GM21515 (cell line): ENCODE measurements at regions not wholly inside any gene's neighbourhood (a gene's known extent, or its start where the extent isn't known, plus 50 kb on each side); places are given as distances from the start of the nearest gene placed in this dataset.
"Not testable (repeated sequence)": the region's sequence is repeated elsewhere in the genome, so short reads cannot be mapped to it uniquely, and the experiment has no call there.

ENCODE experiments used
- ATAC-seq: cut with Tn5 transposase; IDR thresholded peaks from one replicate; pipeline ENCODE4 v1.9.1; 2021; ENCODE audit not compliant: unreplicated experiment

- ATAC-seq: no peak
Observed at GRCh38 chr11:33530815-33531214, 169.8 kb downstream of the C11orf91 start.

DNA sequence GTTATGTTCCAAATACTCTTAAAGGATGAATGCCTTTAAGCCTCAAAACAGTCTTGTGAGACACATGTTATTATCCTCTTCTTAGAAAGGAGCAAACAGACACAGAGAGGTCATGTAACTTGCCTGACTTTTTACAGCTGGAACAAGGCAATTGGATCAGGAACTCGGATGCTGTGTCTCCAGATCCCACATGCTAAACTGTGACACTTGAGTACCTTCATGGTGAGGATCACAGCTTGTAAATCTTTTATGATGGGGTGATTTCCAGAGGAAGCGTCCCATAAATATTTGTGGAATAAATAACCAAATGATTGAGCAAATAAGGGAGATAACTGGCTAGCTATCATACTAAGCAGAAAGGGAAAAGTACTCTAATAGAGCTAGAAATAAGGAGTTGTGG, 171.2 kb downstream of the C11orf91 start:
- ATAC-seq: no peak

DNA sequence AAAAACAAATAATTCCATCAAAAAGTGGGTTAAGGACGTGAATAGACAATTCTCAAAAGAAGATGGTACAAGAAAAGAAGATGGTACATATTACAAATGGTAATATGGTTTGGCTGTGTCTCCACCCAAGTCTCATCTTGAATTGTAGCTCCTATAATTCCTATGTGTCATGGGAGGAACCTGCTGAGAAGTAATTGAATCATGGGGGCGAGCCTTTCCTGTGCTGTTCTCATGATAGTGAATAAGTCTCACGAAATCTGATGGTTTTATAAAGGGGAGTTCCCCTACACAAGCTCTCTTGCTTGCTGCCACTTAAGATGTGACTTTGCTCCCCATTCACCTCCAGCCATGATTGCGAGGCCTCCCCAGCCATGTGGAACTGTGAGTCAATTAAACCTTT, 172.9 kb downstream of the C11orf91 start:
- ATAC-seq: not testable (repeated sequence)

GRCh38 chr11:33525789-33526188, 174.8 kb downstream of the C11orf91 start:
- ATAC-seq: no peak

DNA sequence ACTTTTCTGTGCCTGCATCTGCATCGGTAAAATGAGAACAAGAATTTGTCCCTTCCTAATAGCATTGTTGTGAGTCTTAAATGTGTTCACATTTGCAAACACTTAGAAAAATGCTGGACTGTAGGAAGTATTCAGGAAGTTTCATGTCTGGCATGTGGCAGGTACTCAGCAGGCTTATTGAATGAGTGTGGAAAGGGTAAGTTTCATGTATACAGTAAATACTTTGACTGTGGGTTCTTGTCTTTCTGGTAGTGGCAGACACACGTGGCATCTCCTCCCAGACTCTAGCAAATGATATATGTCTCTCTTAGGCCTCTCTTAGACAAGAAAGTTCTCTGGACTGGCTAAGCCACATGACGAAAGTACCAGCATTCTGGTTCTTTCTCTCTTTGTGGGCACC, 179.2 kb downstream of the C11orf91 start:
- ATAC-seq: no peak

- no peak for ATAC-seq
Observed at GRCh38 chr11:33520112-33520511, 180.5 kb downstream of the C11orf91 start.

- ATAC-seq: no peak
Observed at GRCh38 chr11:33515347-33515746, 185.3 kb downstream of the C11orf91 start.

GRCh38 chr11:33514079-33514925, 186.3 kb downstream of the C11orf91 start:
- ATAC-seq: no peak

- ATAC-seq: no peak
Observed at GRCh38 chr11:33509632-33510031, 191.0 kb downstream of the C11orf91 start.

- ATAC-seq: no peak
Observed at GRCh38 chr11:33507967-33508366, 192.7 kb downstream of the C11orf91 start.

DNA sequence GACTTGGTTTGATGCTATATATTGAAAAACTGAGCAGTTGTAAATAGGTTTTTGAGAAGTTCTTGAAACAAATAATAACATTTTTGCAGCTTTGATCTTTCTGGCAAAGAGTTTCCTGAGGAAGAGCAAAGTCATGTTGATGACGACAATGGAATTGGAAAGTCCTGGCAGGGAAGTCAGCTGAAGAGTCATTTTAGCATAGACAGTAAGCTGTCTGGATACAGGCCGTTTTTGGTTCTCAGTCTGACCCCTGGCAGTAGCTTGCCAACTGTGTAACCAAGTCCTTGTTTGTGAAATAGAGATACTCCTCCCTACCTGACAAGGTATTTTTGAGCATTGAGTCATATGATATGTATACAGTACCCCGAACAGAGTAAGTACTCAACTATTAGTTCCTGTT, 193.3 kb downstream of the C11orf91 start:
- ATAC-seq: no peak

- no peak for ATAC-seq
Observed at GRCh38 chr11:33505093-33505492, 195.5 kb downstream of the C11orf91 start.

DNA sequence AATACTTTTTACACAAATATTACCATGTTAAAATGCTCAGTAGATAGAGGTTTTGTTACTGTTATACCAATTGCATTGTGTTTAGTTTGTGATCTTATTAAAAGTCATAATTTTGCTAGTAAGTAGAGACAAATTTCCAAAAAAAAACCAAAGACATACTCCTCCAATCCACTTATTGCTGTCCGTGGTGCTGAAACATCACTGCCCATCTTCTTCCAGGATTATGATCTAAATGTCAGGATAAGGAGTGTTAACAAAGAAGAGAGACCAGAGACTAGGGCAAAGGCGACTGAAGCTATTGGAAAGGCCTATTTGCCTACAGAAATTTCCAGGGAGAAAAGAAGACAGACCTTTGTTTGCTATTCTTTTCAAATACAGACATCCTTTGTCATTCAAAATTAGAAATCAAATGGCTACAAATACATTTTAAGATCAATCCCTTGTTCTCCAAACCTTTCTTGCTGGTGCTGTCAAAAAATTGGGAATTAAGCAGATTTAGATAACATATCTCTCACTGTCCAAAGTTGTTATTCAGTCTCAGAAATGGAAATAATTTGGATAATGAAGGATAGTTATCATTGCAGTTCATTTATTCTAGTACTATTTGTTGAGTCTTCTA, 199.7 kb downstream of the C11orf91 start:
- no peak for ATAC-seq

GRCh38 chr11:33500332-33500731, 200.3 kb downstream of the C11orf91 start:
- ATAC-seq: no peak

DNA sequence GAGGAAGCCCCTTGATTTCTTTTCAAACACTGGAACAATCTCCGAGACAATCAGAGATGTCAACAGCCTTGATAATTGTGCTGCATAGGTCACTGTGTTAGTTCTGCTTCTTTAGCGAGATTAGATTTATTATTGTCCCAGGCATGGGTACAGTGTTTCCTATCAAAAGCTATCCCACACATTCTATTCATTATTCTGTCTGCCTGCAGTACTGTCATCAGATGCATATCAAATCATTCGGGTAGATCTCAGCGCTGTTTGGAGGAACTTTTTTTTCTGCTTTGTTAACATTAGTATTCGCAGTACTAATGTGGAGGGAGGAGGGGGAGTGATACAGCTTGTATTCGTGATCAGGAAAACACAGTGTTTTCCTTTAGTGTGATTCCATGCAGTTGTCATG, 208.0 kb downstream of the C11orf91 start:
- no peak for ATAC-seq

- ATAC-seq: no peak
Observed at GRCh38 chr11:33490842-33491370, 209.7 kb downstream of the C11orf91 start.

DNA sequence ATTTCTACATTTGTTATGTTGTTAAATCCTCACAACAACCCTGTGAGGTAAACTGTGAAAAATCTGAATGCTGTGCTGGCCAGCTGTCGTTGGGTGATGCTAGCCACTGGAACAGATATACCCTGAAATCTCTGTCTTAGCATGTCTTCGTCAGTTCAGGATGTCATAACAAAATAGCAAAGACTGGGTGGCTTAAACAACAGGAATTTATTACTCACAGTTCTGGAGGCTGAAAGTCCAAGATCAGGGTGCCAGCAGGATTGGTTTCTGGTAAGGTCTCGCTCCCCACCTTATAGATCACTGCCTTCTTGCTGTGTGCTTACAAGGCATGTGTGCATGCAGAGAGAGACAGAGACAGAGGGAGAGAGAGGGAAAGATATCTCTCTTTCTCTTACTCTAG, 211.7 kb downstream of the C11orf91 start:
- ATAC-seq: no peak

DNA sequence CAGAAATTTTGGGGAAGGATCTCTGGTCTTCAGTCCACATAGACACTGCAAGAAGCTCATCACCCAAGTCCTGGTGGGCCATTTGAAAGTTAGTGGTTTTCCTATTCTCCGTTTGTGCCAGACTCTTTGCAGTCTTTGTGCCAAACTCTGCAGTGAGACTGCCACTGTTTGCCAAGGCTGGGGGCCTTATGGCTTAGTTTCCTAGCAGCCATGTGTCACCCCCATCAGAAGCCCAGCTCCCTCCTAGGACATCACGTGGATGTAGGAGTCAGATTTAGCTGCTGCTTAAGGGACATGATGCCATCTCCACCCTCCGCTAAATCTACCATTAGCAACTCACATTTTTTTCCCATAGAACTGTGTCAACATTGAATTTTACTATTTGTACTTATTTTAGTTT, 220.0 kb downstream of the C11orf91 start:
- no peak for ATAC-seq

GRCh38 chr11:33479231-33479630, 221.4 kb downstream of the C11orf91 start:
- ATAC-seq: no peak

DNA sequence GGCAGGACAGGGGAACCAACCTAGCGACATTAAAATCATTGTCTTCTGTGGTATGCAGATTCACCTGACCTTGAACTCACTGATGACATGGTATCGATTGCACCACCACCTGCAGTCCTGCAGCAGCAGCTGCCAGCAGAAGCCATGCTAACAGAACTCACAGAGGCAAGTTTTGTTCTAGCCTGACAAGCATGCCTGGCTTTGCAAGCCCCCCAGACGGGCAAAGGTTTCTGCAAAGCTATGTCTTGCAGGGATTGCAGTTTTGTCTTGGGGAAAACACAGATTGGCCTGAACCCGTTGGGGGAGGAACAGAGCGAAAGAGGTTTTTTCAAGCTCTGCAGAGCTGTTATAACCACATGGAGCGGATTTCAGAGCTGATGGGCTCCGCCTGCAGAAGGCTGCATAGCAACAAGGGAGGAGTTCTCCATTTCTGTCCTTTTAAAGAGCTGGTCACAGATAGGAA, 221.0 kb downstream of the HIPK3 start:
- ATAC-seq: no peak

DNA sequence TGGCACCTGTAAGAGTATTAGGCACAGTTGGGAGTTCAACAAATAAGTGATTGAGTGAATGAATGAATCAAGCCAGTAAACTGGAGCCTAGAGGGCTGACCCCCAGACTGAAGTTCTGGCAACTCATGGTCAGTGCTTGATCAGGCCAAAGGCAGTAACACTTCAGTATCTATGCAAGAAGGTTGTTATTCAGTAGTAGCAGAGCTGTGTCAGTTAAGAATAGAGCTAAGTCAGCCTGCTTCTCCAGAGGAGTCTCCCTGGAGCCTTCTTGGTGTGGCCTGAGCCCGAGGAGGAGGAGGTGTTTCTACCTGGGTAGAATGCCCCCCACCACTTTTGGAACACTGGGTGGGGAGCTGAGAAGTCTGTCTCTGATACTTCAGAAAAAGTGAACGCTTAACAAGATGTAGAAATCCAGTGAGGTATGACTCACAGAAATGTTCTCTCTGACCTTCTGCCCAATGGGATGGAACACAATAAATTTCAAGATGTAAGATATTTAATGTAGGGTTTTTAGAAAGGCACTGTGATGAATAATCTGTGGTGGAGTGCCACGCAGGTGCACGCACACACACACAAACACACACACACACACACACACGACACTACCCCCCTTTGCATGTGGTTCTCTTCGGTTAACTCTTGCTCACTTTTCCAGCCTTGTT, 219.9 kb downstream of the HIPK3 start:
- ATAC-seq: no peak

DNA sequence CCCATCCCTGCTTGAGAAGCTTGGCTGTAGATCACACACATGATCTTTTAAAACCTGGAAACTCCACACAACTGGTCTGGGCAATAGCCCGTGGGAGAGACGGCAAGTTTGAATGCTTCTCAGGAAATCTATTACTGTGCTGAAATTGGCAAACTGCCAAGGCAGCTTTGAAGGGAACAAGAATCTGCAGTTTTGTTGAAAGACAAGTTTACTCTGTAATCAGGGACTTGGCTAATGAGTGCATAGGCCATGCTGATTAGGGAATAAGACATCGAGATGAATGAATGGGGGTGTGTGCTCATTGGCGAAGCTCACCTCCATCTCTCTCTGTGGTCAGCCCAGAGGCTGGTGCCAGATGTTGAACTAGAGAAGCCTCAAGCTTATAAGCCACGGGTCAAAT, 218.8 kb downstream of the HIPK3 start:
- ATAC-seq: no peak
